Fibroblast of the aortic adventitia (primary cell): ENCODE measurements at regions not wholly inside any gene's neighbourhood (a gene's known extent, or its start where the extent isn't known, plus 50 kb on each side); places are given as distances from the start of the nearest gene placed in this dataset.

Experiments used
- DNase-seq: peaks from one replicate; pipeline ENCODE4 v3.0.0-alpha.2; 2010; ENCODE audit warnings: low read depth
- H3K4me3 ChIP-seq: 2 replicates; pipeline ENCODE4 v1.5.1; 2011; ENCODE audit warnings: low read depth, mild to moderate bottlenecking, control low read depth, low read length, moderate library complexity
- TF ChIP-seq, protein P1 (sequence below): IDR thresholded peaks from 2 replicates; pipeline ENCODE4 v1.5.1; 2011; ENCODE audit warnings: mild to moderate bottlenecking, low read length, control low read depth, inconsistent platforms; ENCODE audit not compliant: insufficient read depth

DNA sequence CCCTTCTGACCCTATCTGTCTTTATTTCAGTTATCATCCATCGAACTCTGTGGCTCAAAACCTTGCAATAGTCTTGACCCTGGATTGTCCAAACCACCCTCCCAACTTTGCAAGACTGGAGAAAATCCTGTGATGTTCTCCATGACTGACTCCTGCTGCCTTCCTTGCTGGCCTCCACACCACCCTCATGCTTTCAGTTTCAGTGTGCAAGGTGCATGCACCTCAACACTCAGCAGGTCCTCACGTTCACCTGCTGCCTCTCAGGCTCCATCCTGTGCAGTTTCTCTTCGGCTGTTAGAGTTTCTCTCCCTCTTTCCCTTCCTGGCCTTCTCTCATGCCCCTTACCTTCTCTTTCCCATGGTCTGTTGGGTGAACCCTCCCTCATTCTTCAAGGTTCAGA lies 59.4 kb upstream of the ASIC2 start:
- no peak for DNase-seq
- no peak overlapping the region for H3K4me3 ChIP-seq
- TF ChIP-seq, protein P1, sequence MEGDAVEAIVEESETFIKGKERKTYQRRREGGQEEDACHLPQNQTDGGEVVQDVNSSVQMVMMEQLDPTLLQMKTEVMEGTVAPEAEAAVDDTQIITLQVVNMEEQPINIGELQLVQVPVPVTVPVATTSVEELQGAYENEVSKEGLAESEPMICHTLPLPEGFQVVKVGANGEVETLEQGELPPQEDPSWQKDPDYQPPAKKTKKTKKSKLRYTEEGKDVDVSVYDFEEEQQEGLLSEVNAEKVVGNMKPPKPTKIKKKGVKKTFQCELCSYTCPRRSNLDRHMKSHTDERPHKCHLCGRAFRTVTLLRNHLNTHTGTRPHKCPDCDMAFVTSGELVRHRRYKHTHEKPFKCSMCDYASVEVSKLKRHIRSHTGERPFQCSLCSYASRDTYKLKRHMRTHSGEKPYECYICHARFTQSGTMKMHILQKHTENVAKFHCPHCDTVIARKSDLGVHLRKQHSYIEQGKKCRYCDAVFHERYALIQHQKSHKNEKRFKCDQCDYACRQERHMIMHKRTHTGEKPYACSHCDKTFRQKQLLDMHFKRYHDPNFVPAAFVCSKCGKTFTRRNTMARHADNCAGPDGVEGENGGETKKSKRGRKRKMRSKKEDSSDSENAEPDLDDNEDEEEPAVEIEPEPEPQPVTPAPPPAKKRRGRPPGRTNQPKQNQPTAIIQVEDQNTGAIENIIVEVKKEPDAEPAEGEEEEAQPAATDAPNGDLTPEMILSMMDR = no peak

DNA sequence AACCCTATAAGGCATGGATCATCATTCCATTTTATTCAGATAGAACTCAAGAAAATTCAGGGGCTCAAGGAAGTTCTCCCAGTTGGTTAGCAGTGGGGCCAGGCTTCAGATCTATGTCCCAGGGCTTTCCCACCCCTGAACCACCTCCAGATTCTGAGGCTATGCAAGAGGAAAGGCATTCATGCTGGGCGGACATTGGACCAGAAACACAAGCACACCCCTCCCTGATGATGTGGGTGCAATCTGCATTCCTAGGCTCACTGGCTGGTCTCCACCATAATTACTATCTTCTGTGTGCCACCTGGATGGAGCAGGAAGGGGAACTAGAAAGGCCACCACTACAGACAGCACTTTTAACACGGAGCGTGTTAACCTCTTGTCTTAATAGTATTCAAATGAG lies 63.2 kb upstream of the ASIC2 start:
- H3K4me3 ChIP-seq = no peak overlapping the region
- TF ChIP-seq, protein P1 = no peak
- no peak for DNase-seq

DNA sequence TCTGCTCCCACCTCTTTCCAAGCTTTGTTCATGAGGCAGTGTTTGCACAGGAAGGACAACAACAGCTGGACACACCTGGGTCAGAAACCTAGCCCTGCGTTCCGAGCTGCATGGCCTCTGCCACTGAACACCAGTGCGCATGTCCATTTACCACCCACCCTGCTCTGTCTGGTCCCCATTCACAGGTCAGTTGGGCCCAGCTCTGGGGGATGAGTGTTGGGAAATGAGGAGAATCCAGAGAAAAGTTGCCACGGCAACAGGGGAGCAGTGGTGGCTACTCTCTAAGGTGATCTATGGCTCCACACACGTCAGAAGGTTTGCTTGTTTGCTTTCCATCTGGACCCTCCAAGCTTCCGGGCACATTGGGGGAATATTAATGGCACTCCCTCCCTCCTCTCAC lies 70.4 kb upstream of the ASIC2 start:
- TF ChIP-seq, protein P1 = no peak
- no peak overlapping the region for H3K4me3 ChIP-seq
- DNase-seq = no peak

DNA sequence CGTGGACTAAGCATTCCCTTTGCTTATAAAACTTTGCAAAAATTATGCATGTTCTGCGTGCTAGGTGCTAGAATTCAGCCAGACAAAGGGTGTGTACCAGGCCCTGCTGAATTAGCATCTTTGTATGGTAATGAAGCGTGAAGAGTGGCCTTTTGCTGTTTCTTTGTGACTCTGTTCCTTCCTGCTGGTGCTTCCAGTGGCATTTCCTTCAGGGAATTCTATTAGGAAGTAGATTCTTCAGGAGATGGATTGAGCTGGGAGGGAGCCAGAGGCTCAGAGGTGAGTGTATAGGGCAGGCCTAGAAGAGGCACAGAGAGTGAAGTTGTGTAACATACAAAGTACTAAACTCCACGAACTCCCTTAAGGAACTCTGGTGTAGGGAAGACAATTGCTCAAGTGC lies 73.9 kb upstream of the ASIC2 start:
- TF ChIP-seq, protein P1 = no peak
- DNase-seq = no peak
- no peak overlapping the region for H3K4me3 ChIP-seq

DNA sequence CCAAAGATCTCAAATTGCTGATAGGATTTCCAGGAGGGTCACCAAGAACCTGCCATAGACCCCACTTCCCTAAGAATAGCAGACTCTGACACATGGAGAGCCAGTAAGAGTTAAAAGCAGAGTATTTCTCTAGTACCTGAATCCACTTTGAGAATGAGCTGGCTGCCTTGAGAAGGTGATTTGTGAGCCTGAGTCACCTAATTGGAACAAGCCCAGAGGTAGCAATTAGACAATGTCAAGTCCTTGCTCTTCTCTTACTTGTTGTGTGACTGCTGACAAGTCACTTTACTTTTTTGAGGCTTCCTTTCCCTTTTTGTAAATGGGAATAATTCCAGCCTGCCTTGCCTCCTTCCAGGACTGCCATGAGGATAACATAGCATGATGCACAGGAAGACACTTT lies 76.1 kb upstream of the ASIC2 start:
- H3K4me3 ChIP-seq = no peak overlapping the region
- TF ChIP-seq, protein P1 = no peak
- no peak for DNase-seq

DNA sequence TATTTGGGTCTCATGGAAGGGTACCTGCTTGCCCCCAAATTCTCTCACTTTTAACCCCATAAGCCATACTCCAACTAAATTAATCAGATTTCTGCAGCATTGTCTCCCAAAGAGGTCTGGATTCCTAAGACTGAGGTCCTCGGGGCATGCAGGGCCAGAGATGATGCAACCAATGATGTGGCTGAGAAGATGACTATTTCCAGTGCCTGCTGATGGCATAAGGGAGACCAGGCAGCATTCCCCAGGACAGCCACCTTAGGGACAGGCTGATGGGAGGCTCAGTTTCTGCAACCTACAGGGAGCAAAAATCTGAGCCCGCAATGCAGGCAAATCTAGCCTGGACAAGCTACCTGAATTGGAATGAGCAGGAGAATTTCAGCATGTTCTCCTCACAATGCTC lies 76.8 kb upstream of the ASIC2 start:
- no peak overlapping the region for H3K4me3 ChIP-seq
- no peak for DNase-seq
- TF ChIP-seq, protein P1 = no peak

DNA sequence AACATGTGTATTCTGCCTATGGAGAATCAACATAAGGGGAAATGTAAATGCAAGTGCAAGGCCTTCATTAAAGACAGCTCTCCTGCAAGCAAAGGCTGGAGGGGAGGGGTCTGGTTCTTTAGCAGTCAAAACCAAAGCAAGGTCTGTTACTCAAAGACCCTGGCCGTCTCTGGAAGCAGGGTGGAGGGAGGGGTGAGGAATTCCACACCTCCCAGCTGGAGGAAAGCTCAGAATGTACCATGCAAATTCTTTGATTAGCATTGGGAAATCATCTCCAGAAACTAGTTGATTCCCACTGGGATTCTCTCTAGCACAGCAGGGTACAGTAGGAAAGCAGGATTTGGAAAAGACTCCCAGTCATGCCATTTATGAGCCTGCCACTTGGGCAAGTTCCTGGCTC lies 77.3 kb upstream of the ASIC2 start:
- H3K4me3 ChIP-seq = no peak overlapping the region
- TF ChIP-seq, protein P1 = no peak
- no peak for DNase-seq
